NCI-H1417 (cell line): ENCODE measurements at regions not wholly inside any gene's neighbourhood (a gene's known extent, or its start where the extent isn't known, plus 50 kb on each side); places are given as distances from the start of the nearest gene placed in this dataset.

ENCODE experiments used
- DNase-seq, 3 experiments: peaks; one replicate each; lab custom pipeline; 2025; lab: John Stamatoyannopoulos, UW

GRCh38 chr17:65444049-65444448 is 117.4 kb downstream of the AXIN2 start:
- DNase-seq, result no peak

GRCh38 chr17:65442691-65443090 is 118.8 kb downstream of the AXIN2 start:
- DNase-seq, result no peak

GRCh38 chr17:65442250-65442649 is 119.2 kb downstream of the AXIN2 start:
- no peak for DNase-seq

- no peak for DNase-seq
These were observed 120.3 kb downstream of the AXIN2 start for GRCh38 chr17:65441053-65441605.

- DNase-seq, result peak in 1 of 3 experiments; percentile 16
These were observed 122.6 kb downstream of the AXIN2 start for GRCh38 chr17:65438708-65439294.

GRCh38 chr17:65438173-65438572 is 123.3 kb downstream of the AXIN2 start:
- no peak for DNase-seq

- DNase-seq, result no peak
These were observed 124.6 kb downstream of the AXIN2 start for GRCh38 chr17:65436871-65437270.

GRCh38 chr17:65434878-65435277 is 126.6 kb downstream of the AXIN2 start:
- no peak for DNase-seq

- no peak for DNase-seq
These were observed 127.2 kb downstream of the AXIN2 start for GRCh38 chr17:65434251-65434650.

- no peak for DNase-seq
These were observed 127.9 kb downstream of the AXIN2 start for GRCh38 chr17:65433592-65433991.

- DNase-seq, result no peak
These were observed 128.3 kb downstream of the AXIN2 start for GRCh38 chr17:65433157-65433556.

- no peak for DNase-seq
These were observed 130.3 kb downstream of the AXIN2 start for GRCh38 chr17:65431116-65431515.

GRCh38 chr17:65430209-65430833 is 131.1 kb downstream of the AXIN2 start:
- DNase-seq, result no peak

- no peak for DNase-seq
These were observed 137.9 kb downstream of the AXIN2 start for GRCh38 chr17:65423346-65424140.

- peak in 1 of 3 experiments; percentile 5 for DNase-seq
These were observed 142.8 kb downstream of the AXIN2 start for GRCh38 chr17:65418622-65419021.

GRCh38 chr17:65417406-65418221 is 143.8 kb downstream of the AXIN2 start:
- DNase-seq, result no peak

- DNase-seq, result no peak
These were observed 145.5 kb downstream of the AXIN2 start for GRCh38 chr17:65415991-65416390.

GRCh38 chr17:65413390-65413789 is 148.1 kb downstream of the AXIN2 start:
- DNase-seq, result no peak

GRCh38 chr17:65409381-65409780 is 152.1 kb downstream of the AXIN2 start:
- no peak for DNase-seq

GRCh38 chr17:65408050-65408449 is 153.4 kb downstream of the AXIN2 start:
- DNase-seq, result no peak

GRCh38 chr17:65407017-65407416 is 154.4 kb downstream of the AXIN2 start:
- DNase-seq, result no peak

GRCh38 chr17:65406552-65406951 is 154.9 kb downstream of the AXIN2 start:
- DNase-seq, result no peak
